Amniotic epithelial cell (primary cell): ENCODE measurements at regions not wholly inside any gene's neighbourhood (a gene's known extent, or its start where the extent isn't known, plus 50 kb on each side); places are given as distances from the start of the nearest gene placed in this dataset.
"Not testable (repeated sequence)": the region's sequence is repeated elsewhere in the genome, so short reads cannot be mapped to it uniquely, and the experiment has no call there.

Experiments used
- DNase-seq: peaks from one replicate; pipeline ENCODE4 v3.0.0-alpha.2; 2010; ENCODE audit warnings: low read depth

DNA sequence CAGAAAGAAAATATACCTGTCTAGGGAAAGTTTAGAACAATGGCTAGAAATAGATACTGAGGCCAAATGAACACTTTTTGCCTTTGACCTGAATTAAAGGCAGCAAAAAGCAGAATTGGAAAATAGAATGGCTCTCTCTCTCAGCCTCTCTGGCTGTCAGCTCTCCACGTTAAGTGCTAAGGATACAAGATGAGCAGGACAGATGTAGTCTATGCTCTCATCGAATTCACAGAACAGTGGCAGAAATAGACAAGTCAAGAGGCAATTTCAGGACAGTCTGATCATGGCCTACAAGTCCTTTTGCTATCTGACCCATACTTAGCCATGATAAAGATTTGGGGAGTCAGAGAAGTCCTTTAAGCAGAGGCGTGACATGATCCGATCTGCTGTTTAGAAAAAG is 120.2 kb upstream of the CREB1 start:
- no peak for DNase-seq

GRCh38 chr2:207412787-207413310 is 116.9 kb upstream of the CREB1 start:
- DNase-seq: no peak

GRCh38 chr2:207413376-207413907 is 116.3 kb upstream of the CREB1 start:
- no peak for DNase-seq

DNA sequence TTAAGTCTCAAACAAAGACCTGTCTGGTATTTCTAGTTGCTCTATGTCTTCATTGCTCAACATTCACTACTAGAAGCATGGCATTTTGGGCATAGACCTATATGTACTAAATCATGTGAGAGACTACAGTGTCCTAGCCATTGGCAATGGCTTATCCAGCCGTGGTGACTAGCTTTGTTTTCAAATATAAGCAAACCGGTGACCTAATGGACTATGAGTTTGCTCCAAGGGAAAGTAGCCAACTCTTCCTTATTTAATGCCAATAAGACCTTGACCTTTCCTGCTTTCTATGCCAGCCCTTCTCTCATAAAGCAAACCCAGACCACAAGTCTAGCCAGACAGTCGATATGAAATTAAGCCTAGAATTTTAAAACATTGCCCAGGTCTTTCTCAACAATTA is 113.7 kb upstream of the CREB1 start:
- DNase-seq: no peak

GRCh38 chr2:207416900-207417299 is 112.9 kb upstream of the CREB1 start:
- DNase-seq: no peak

GRCh38 chr2:207417301-207417718 is 112.5 kb upstream of the CREB1 start:
- DNase-seq: no peak

- no peak for DNase-seq
These were observed 111.3 kb upstream of the CREB1 start for GRCh38 chr2:207418419-207418818.

- DNase-seq: no peak
These were observed 110.4 kb upstream of the CREB1 start for GRCh38 chr2:207419331-207419730.

GRCh38 chr2:207421671-207422070 is 108.1 kb upstream of the CREB1 start:
- DNase-seq: no peak

- DNase-seq: no peak
These were observed 107.4 kb upstream of the CREB1 start for GRCh38 chr2:207422380-207422779.

DNA sequence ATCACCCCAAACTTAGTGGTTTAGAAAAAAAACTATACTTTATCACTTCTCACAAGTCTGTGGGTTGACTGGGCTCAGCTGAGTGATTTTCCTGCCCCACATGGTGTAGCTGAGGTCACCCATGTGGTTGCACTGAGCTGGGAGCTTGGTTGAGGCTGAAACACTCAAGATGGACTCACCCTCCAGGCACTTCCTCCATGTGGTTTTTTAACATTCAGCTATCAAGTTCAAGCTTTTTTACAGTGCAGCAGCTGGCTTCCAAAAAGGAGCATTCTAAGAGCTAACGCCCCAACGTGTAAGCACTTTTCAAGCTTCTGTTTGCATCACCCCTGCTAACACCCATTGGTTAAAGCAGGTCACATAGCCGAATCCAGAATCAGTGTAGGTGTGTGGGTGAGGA is 105.9 kb upstream of the CREB1 start:
- DNase-seq: peak; percentile 94

DNA sequence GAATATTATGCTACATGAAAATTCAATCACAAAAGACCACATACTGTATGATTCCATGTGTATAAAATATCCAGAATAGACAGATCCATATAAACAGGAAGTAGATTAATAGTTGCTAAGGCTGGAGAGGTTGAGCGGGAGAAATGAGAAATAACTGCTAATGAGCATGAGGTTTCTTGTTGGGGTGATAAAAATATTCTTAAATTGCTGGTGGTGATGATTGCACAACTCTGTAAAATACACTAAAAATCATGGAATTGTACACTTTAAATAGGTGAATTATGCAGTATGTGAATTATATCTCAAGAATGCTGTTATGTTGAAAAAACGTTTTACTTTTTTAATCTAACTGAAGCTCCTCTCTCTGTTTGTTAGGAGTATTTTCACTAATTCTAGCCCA is 101.8 kb upstream of the CREB1 start:
- no peak for DNase-seq

- DNase-seq: no peak
These were observed 101.2 kb upstream of the CREB1 start for GRCh38 chr2:207428573-207428972.

GRCh38 chr2:207432453-207432852 is 97.3 kb upstream of the CREB1 start:
- DNase-seq: peak; percentile 13

GRCh38 chr2:207434306-207434705 is 95.5 kb upstream of the CREB1 start:
- DNase-seq: peak; percentile 23

- DNase-seq: no peak
These were observed 94.8 kb upstream of the CREB1 start for GRCh38 chr2:207434899-207435465.

GRCh38 chr2:207437136-207437523 is 92.6 kb upstream of the CREB1 start:
- no peak for DNase-seq

DNA sequence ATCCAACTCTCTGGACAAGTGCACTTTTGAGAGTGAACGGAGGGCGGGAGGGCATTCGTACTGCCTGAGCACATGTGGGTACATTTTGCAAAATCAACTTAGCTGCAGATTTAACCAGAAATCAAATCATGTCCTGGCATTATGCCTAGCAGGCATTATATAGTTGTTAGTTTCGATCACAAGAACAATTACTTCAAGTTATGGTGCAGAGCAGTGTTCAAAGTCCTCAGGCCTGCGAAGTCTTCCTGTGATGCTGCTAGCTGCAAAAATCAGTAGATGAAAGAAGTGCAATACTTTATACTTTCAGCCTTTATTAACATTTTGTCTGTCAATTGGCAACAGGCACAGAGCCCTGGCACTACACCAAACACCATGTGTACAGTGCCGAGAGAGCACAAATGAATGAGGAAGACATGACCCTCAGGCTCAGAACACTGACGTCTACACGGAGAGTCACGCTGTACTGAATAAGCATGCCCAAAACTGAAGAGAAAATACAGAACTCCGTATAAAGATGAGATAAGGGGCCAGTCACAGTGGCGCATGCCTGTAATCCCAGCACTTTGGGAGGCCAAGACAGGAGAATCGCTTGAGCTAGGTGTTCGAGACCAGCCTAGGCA is 92.1 kb upstream of the CREB1 start:
- DNase-seq: no peak

GRCh38 chr2:207438414-207439126 is 91.2 kb upstream of the CREB1 start:
- no peak for DNase-seq

DNA sequence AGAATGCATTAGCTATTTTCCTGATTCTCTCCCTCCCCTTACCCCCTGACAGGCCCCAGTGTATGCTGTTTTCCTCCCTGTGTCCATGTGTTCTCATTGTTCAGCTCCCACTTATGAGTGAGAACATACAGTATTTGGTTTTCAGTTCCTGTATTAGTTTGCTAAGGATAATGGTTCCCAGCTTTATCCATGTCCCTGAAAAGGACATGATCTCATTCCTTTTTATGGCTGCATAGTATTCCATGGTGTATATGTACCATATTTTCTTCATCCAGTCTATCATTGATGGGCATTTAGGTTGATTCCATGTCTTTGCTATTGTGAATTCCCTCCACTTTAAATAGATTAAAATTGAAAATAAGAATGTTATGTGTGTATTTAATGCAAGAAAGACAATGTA is 89.9 kb upstream of the CREB1 start:
- DNase-seq: not testable (repeated sequence)

GRCh38 chr2:207444756-207445155 is 85.0 kb upstream of the CREB1 start:
- DNase-seq: no peak

- no peak for DNase-seq
These were observed 83.1 kb upstream of the CREB1 start for GRCh38 chr2:207446653-207447052.

- DNase-seq: no peak
These were observed 81.8 kb upstream of the CREB1 start for GRCh38 chr2:207448006-207448405.
